VCaP (cell line): ENCODE measurements at regions not wholly inside any gene's neighbourhood (a gene's known extent, or its start where the extent isn't known, plus 50 kb on each side); places are given as distances from the start of the nearest gene placed in this dataset.

Source experiments
- H3K27ac ChIP-seq: fragments of 450-650 bp; 2 replicates; pipeline ENCODE4 v1.5.1; 2017
- CTCF ChIP-seq: fragments of 450-650 bp; conservative IDR thresholded peaks from 2 replicates; pipeline ENCODE4 v1.5.1; 2017; ENCODE audit warnings: mild to moderate bottlenecking, moderate library complexity

- no peak for TF ChIP-seq CTCF
- no peak overlapping the region for H3K27ac ChIP-seq
Observed at GRCh38 chr2:57182916-57183315, 863.7 kb upstream of the VRK2 start.

GRCh38 chr2:57185568-57185967, 861.0 kb upstream of the VRK2 start:
- H3K27ac ChIP-seq = no peak overlapping the region
- TF ChIP-seq CTCF = no peak

- TF ChIP-seq CTCF = no peak
- no peak overlapping the region for H3K27ac ChIP-seq
Observed at GRCh38 chr2:57190007-57190406, 856.6 kb upstream of the VRK2 start.

GRCh38 chr2:57199663-57200062, 846.9 kb upstream of the VRK2 start:
- no peak for TF ChIP-seq CTCF
- H3K27ac ChIP-seq = no peak overlapping the region

- no peak overlapping the region for H3K27ac ChIP-seq
- TF ChIP-seq CTCF = no peak
Observed at GRCh38 chr2:57204364-57204763, 842.2 kb upstream of the VRK2 start.

GRCh38 chr2:57205241-57205640, 841.4 kb upstream of the VRK2 start:
- no peak for TF ChIP-seq CTCF
- H3K27ac ChIP-seq = no peak overlapping the region

GRCh38 chr2:57207191-57207590, 839.4 kb upstream of the VRK2 start:
- no peak overlapping the region for H3K27ac ChIP-seq
- no peak for TF ChIP-seq CTCF

GRCh38 chr2:57209799-57210198, 836.8 kb upstream of the VRK2 start:
- no peak for TF ChIP-seq CTCF
- no peak overlapping the region for H3K27ac ChIP-seq
